OCI-LY3 (cell line): ENCODE measurements at regions not wholly inside any gene's neighbourhood (a gene's known extent, or its start where the extent isn't known, plus 50 kb on each side); places are given as distances from the start of the nearest gene placed in this dataset.

ENCODE experiments used
- H2AFZ ChIP-seq: fragments of 200-600, 300-600 bp; shearing (Covaris generic); 2 replicates; pipeline ENCODE4 v1.6.0; 2014; ENCODE audit warnings: antibody characterized with exemption, low read depth, low read length
- H3K27ac ChIP-seq: fragments of 200-600, 300-600 bp; sonication (generic); 2 replicates; pipeline ENCODE4 v1.5.1; 2014; ENCODE audit warnings: mild to moderate bottlenecking, low read length, moderate library complexity, mixed read lengths
- H3K27me3 ChIP-seq: fragments of 200-600, 300-600 bp; sonication (generic); 2 replicates; pipeline ENCODE4 v1.6.1; 2014; ENCODE audit warnings: low read depth, low read length, mixed read lengths
- H3K36me3 ChIP-seq: fragments of 200-600, 300-600 bp; sonication (generic); replicated peaks from 2 replicates; pipeline ENCODE3; 2014; ENCODE audit warnings: low read depth, low read length, mixed read lengths
- H3K4me1 ChIP-seq: fragments of 300-600, 200-600 bp; sonication (generic); 2 replicates; pipeline ENCODE4 v1.6.1; 2014; ENCODE audit warnings: low read length, mixed read lengths
- H3K4me2 ChIP-seq: fragments of 200-600, 300-600 bp; sonication (generic); 2 replicates; pipeline ENCODE4 v1.6.1; 2014; ENCODE audit warnings: low read length, mixed read lengths
- H3K4me3 ChIP-seq: fragments of 300-600, 200-600 bp; sonication (generic); 2 replicates; pipeline ENCODE4 v1.5.1; 2014; ENCODE audit warnings: antibody characterized with exemption, mild to moderate bottlenecking, low read length, moderate library complexity
- H3K79me2 ChIP-seq: fragments of 300-600, 200-600 bp; shearing (Covaris generic); 2 replicates; pipeline ENCODE4 v1.6.1; 2014; ENCODE audit warnings: mild to moderate bottlenecking, low read length, mixed read lengths
- H3K9ac ChIP-seq: fragments of 300-600, 200-600 bp; shearing (Covaris generic); 2 replicates; pipeline ENCODE4 v1.6.0; 2014; ENCODE audit warnings: mild to moderate bottlenecking, low read length, moderate library complexity
- H3K9me3 ChIP-seq: fragments of 200-600, 300-600 bp; shearing (Covaris generic); 2 replicates; pipeline ENCODE4 v1.6.1; 2014; ENCODE audit warnings: low read length, mixed read lengths; ENCODE audit not compliant: insufficient read depth
- H4K20me1 ChIP-seq: fragments of 200-600, 300-600 bp; sonication (generic); 2 replicates; pipeline ENCODE4 v1.6.1; 2016; ENCODE audit warnings: low read length, mixed read lengths; ENCODE audit not compliant: insufficient read depth
- CTCF ChIP-seq: fragments of 200-600, 300-600 bp; sonication (generic); IDR thresholded peaks from 2 replicates; pipeline ENCODE4 v1.5.1; 2014; ENCODE audit warnings: antibody characterized with exemption, low read length, low read depth
- EZH2phosphoT487 ChIP-seq: fragments of 200-600 bp; shearing (Covaris generic); IDR thresholded peaks from 2 replicates; pipeline ENCODE4 v1.6.1; 2018; ENCODE audit warnings: antibody characterized with exemption, mixed run types, low read depth

DNA sequence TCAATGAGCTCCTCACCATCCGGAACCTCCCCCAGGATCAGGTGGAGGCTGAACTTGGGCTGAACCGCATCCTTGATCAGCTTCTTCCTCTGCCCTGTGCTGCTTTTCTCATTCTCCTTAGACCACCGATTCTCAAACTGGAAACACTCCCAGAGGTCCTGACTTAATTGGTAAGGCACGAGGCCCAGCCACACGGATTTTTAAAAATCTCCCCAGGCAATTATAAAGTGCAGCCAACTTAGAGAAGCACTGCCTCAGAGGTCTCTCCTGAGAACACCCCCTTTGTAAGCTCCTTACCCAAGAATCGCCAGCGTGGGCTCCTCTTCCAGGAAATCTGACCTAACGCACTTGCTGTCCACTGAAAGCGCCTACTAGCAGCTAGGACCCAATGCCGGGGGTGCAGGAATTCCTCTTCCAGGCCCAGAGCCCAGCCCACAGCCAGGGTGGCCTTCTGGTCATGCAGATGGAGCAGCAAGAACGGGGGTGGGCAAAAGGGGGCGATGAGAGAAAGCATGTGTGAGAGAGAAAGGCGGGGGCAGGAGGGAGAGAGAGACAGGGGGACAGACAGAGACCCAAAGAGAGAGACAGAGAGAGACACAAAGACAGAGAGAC, 66.9 kb upstream of the CACNA1A start:
- Histone ChIP-seq H3K79me2 (no peaks in the 10 kb centered on the region), H3K9me3 (peaks cover 7% of the 10 kb centered on the region), H2AFZ (no peak overlapping the region), H4K20me1 (no peaks in the 10 kb centered on the region), H3K4me1 (no peaks in the 10 kb centered on the region), H3K36me3 (no peaks in the 10 kb centered on the region), H3K4me3 (no peak overlapping the region), H3K4me2 (no peak overlapping the region), H3K27ac (no peak overlapping the region), H3K9ac (no peak overlapping the region), H3K27me3 (no peaks in the 10 kb centered on the region)
- TF ChIP-seq CTCF (no peak), EZH2phosphoT487 (no peak)

DNA sequence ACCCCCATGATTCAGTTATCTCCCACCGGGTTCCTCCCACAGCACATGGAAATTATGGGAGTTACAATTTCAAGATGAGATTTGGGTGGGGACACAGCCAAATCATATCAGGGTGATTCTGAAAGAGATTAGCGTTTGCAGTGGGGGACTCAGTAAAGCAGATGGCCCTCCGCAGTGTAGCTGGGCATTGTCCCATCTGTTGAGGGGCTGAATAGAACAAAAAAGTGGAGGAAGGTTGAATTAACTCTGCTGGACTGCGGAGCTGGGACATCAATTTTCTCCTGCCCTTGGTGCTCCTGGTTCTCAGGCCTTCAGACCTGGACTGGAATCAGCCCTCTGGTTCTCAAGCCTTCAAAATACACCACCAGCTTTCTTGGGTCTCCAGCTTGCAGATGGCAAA, 55.2 kb upstream of the CACNA1A start:
- H2AFZ ChIP-seq = no peak overlapping the region
- H3K9me3 ChIP-seq = no peaks in the 10 kb centered on the region; the same call in 1 of the 2 replicates
- no peak overlapping the region for H3K27ac ChIP-seq
- no peaks in the 10 kb centered on the region for H3K36me3 ChIP-seq
- H4K20me1 ChIP-seq = no peaks in the 10 kb centered on the region
- no peaks in the 10 kb centered on the region for H3K79me2 ChIP-seq
- peaks cover 10% of the 10 kb centered on the region for H3K4me1 ChIP-seq
- H3K27me3 ChIP-seq = no peaks in the 10 kb centered on the region
- H3K9ac ChIP-seq = no peak overlapping the region
- TF ChIP-seq EZH2phosphoT487 (no peak), CTCF (no peak)
- H3K4me3 ChIP-seq = no peak overlapping the region
- H3K4me2 ChIP-seq = no peak overlapping the region

DNA sequence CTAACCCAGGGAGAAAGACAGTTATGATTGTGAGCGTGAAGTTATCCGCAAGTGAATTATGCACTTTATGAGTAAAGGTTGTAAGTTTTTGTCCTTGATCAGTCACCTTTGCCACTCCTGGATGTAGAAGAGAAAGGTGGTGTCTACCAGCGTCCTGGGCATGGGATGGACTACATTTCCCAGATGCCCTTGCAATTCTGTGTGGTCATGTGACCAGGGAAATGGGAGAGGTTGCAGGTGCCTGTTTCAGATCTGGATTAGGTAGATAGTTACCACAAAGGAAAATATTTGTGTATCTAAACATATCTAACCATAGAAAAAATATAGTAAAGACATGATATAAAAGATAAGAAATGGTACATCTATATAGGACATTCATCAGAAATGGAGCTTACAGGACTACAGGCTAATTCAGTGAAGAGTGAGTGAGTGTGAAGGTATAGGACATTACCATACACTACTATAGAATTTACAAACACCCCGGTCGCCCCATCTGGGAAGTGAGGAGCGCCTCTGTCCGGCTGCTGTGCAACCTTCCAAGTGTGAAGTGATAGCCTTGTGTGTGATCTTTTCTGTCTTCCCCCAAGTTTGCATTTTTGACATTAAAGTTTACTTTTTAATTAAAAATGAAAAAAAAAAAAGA, 51.6 kb upstream of the CACNA1A start:
- no peak overlapping the region for H3K4me2 ChIP-seq
- H3K4me3 ChIP-seq = no peak overlapping the region
- H3K9ac ChIP-seq = no peak overlapping the region
- H3K4me1 ChIP-seq = peaks cover 10% of the 10 kb centered on the region
- no peak for TF ChIP-seq EZH2phosphoT487
- no peak for TF ChIP-seq CTCF
- no peak overlapping the region for H3K27ac ChIP-seq
- H3K79me2 ChIP-seq = no peaks in the 10 kb centered on the region
- peaks cover 21% of the 10 kb centered on the region for H3K27me3 ChIP-seq
- H4K20me1 ChIP-seq = no peaks in the 10 kb centered on the region
- H3K9me3 ChIP-seq = no peaks in the 10 kb centered on the region; the same call in 1 of the 2 replicates
- H3K36me3 ChIP-seq = no peaks in the 10 kb centered on the region
- no peak overlapping the region for H2AFZ ChIP-seq

- H3K27me3 ChIP-seq = peaks cover 22% of the 10 kb centered on the region
- H3K27ac ChIP-seq = no peak overlapping the region
- no peak overlapping the region for H3K9ac ChIP-seq
- H4K20me1 ChIP-seq = no peaks in the 10 kb centered on the region
- TF ChIP-seq EZH2phosphoT487 (no peak), CTCF (no peak)
- H3K36me3 ChIP-seq = no peaks in the 10 kb centered on the region
- no peak overlapping the region for H3K4me3 ChIP-seq
- H3K4me2 ChIP-seq = no peak overlapping the region
- H3K9me3 ChIP-seq = no peaks in the 10 kb centered on the region; the same call in 1 of the 2 replicates
- H3K4me1 ChIP-seq = peaks cover 10% of the 10 kb centered on the region
- H3K79me2 ChIP-seq = no peaks in the 10 kb centered on the region
- H2AFZ ChIP-seq = no peak overlapping the region
Measured at GRCh38 chr19:13556552-13556951, 50.3 kb upstream of the CACNA1A start.
